ENCODE measurements at regions not wholly inside any gene's neighbourhood (a gene's known extent, or its start where the extent isn't known, plus 50 kb on each side); places are given as distances from the start of the nearest gene placed in this dataset.

DNA sequence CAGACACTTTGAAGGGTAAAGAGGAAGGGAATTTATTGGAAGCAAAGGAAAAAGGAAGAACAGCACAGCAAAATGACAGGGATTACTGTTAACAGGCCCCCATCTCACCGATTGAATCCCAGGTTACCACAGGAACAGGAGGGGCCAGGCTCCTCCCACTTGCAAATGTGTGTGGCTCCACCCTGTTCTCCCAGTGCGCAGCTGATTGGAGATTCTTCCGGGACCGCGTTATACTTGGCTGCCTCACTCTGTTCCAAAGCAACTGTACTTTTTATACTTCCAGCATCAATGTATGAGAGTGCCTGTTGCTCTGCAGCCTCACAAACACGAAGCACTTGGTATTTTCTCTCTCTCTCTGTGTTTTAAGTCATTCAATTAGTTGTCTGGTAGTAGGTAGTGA, 273.6 kb upstream of the MDGA2 start:
- TF ChIP-seq EZH2 (IDR thresholded peaks at IDR 0.05; ENCODE audit: low read depth): no peak
- TF ChIP-seq, protein P1, sequence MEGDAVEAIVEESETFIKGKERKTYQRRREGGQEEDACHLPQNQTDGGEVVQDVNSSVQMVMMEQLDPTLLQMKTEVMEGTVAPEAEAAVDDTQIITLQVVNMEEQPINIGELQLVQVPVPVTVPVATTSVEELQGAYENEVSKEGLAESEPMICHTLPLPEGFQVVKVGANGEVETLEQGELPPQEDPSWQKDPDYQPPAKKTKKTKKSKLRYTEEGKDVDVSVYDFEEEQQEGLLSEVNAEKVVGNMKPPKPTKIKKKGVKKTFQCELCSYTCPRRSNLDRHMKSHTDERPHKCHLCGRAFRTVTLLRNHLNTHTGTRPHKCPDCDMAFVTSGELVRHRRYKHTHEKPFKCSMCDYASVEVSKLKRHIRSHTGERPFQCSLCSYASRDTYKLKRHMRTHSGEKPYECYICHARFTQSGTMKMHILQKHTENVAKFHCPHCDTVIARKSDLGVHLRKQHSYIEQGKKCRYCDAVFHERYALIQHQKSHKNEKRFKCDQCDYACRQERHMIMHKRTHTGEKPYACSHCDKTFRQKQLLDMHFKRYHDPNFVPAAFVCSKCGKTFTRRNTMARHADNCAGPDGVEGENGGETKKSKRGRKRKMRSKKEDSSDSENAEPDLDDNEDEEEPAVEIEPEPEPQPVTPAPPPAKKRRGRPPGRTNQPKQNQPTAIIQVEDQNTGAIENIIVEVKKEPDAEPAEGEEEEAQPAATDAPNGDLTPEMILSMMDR (conservative IDR thresholded peaks at IDR 0.05): no peak

All from PC-9 (cell line).